Activated T-cell treated with anti-CD3 and anti-CD28 coated beads, Interleukin-2, amount 50 U/mL, for 4 hours (primary cell): ENCODE measurements at regions not wholly inside any gene's neighbourhood (a gene's known extent, or its start where the extent isn't known, plus 50 kb on each side); places are given as distances from the start of the nearest gene placed in this dataset.

ENCODE experiments used
- ATAC-seq, 2 donors: fragments of 200-7000 bp; cut with Tn5 transposase; one replicate each; pipeline ENCODE4 v1.10.0; 2021
- DNase-seq: peaks from one replicate; pipeline ENCODE4 v3.0.0-alpha.2; 2020
- H3K27me3 Mint-ChIP-seq: one replicate; pipeline ENCODE4 v1.8.0; 2021; ENCODE audit warnings: low read depth, mixed read lengths
- H3K36me3 Mint-ChIP-seq: one replicate; pipeline ENCODE4 v1.8.0; 2022; ENCODE audit warnings: mixed read lengths; ENCODE audit not compliant: insufficient read depth
- H3K4me1 Mint-ChIP-seq: one replicate; pipeline ENCODE4 v1.8.0; 2021; ENCODE audit warnings: low read depth, mixed read lengths
- H3K4me3 Mint-ChIP-seq: one replicate; pipeline ENCODE4 v1.8.0; 2021; ENCODE audit warnings: mild to moderate bottlenecking, moderate library complexity, mixed read lengths
- H3K9me3 Mint-ChIP-seq: one replicate; pipeline ENCODE4 v1.8.0; 2021; ENCODE audit warnings: mixed read lengths

GRCh38 chr20:11204926-11205768, 531.3 kb upstream of the JAG1 start:
- Mint-ChIP-seq H3K4me3 (no peak overlapping the region), H3K36me3 (no peaks in the 10 kb centered on the region), H3K27me3 (peaks cover 2% of the 10 kb centered on the region), H3K9me3 (no peaks in the 10 kb centered on the region), H3K4me1 (peaks cover 5% of the 10 kb centered on the region)
- DNase-seq (no peak), ATAC-seq (no peak)

- Mint-ChIP-seq H3K9me3 (no peaks in the 10 kb centered on the region), H3K36me3 (no peaks in the 10 kb centered on the region), H3K4me3 (no peak overlapping the region), H3K27me3 (peaks cover 2% of the 10 kb centered on the region), H3K4me1 (peaks cover 5% of the 10 kb centered on the region)
- ATAC-seq: no peak
- DNase-seq: no peak
Observed at GRCh38 chr20:11205769-11206362, 532.1 kb upstream of the JAG1 start.

- H3K27me3 Mint-ChIP-seq: peaks cover 2% of the 10 kb centered on the region
- peaks cover 5% of the 10 kb centered on the region for H3K4me1 Mint-ChIP-seq
- H3K36me3 Mint-ChIP-seq: no peaks in the 10 kb centered on the region
- DNase-seq (no peak), ATAC-seq (no peak)
- H3K9me3 Mint-ChIP-seq: no peaks in the 10 kb centered on the region
- H3K4me3 Mint-ChIP-seq: no peak overlapping the region
Observed at GRCh38 chr20:11207749-11208502, 534.1 kb upstream of the JAG1 start.

GRCh38 chr20:11210611-11211010, 536.8 kb upstream of the JAG1 start:
- H3K4me3 Mint-ChIP-seq: no peak overlapping the region
- no peaks in the 10 kb centered on the region for H3K36me3 Mint-ChIP-seq
- no peaks in the 10 kb centered on the region for H3K9me3 Mint-ChIP-seq
- no peak for ATAC-seq
- DNase-seq: no peak
- no peaks in the 10 kb centered on the region for H3K27me3 Mint-ChIP-seq
- H3K4me1 Mint-ChIP-seq: no peaks in the 10 kb centered on the region

- Mint-ChIP-seq H3K27me3 (no peaks in the 10 kb centered on the region), H3K4me1 (no peaks in the 10 kb centered on the region), H3K9me3 (no peaks in the 10 kb centered on the region), H3K36me3 (no peaks in the 10 kb centered on the region), H3K4me3 (no peak overlapping the region)
- ATAC-seq (no peak), DNase-seq (no peak)
Observed at GRCh38 chr20:11212272-11212671, 538.5 kb upstream of the JAG1 start.

- DNase-seq (no peak), ATAC-seq (no peak)
- H3K36me3 Mint-ChIP-seq: no peaks in the 10 kb centered on the region
- no peaks in the 10 kb centered on the region for H3K27me3 Mint-ChIP-seq
- H3K4me1 Mint-ChIP-seq: no peaks in the 10 kb centered on the region
- no peak overlapping the region for H3K4me3 Mint-ChIP-seq
- H3K9me3 Mint-ChIP-seq: no peaks in the 10 kb centered on the region
Observed at GRCh38 chr20:11212902-11213301, 539.1 kb upstream of the JAG1 start.

GRCh38 chr20:11214256-11214840, 540.5 kb upstream of the JAG1 start:
- no peaks in the 10 kb centered on the region for H3K36me3 Mint-ChIP-seq
- DNase-seq (no peak), ATAC-seq (no peak)
- H3K4me1 Mint-ChIP-seq: no peaks in the 10 kb centered on the region
- H3K9me3 Mint-ChIP-seq: no peaks in the 10 kb centered on the region
- no peak overlapping the region for H3K4me3 Mint-ChIP-seq
- no peaks in the 10 kb centered on the region for H3K27me3 Mint-ChIP-seq

- H3K4me1 Mint-ChIP-seq: no peaks in the 10 kb centered on the region
- no peak overlapping the region for H3K4me3 Mint-ChIP-seq
- H3K36me3 Mint-ChIP-seq: no peaks in the 10 kb centered on the region
- no peaks in the 10 kb centered on the region for H3K27me3 Mint-ChIP-seq
- H3K9me3 Mint-ChIP-seq: no peaks in the 10 kb centered on the region
- DNase-seq (no peak), ATAC-seq (no peak)
Observed at GRCh38 chr20:11216451-11217314, 542.9 kb upstream of the JAG1 start.

- H3K9me3 Mint-ChIP-seq: peaks cover 3% of the 10 kb centered on the region
- no peak overlapping the region for H3K4me3 Mint-ChIP-seq
- H3K27me3 Mint-ChIP-seq: no peaks in the 10 kb centered on the region
- no peaks in the 10 kb centered on the region for H3K4me1 Mint-ChIP-seq
- ATAC-seq (no peak), DNase-seq (no peak)
- H3K36me3 Mint-ChIP-seq: no peaks in the 10 kb centered on the region
Observed at GRCh38 chr20:11217326-11218172, 543.8 kb upstream of the JAG1 start.

- Mint-ChIP-seq H3K4me3 (no peak overlapping the region), H3K9me3 (peaks cover 3% of the 10 kb centered on the region), H3K36me3 (no peaks in the 10 kb centered on the region), H3K4me1 (no peaks in the 10 kb centered on the region), H3K27me3 (no peaks in the 10 kb centered on the region)
- DNase-seq (no peak), ATAC-seq (no peak)
Observed at GRCh38 chr20:11218173-11218680, 544.4 kb upstream of the JAG1 start.

GRCh38 chr20:11219192-11219591, 545.4 kb upstream of the JAG1 start:
- ATAC-seq (no peak), DNase-seq (no peak)
- Mint-ChIP-seq H3K4me3 (no peak overlapping the region), H3K4me1 (no peaks in the 10 kb centered on the region), H3K9me3 (peaks cover 3% of the 10 kb centered on the region), H3K36me3 (no peaks in the 10 kb centered on the region), H3K27me3 (no peaks in the 10 kb centered on the region)

- Mint-ChIP-seq H3K4me1 (no peaks in the 10 kb centered on the region), H3K36me3 (no peaks in the 10 kb centered on the region), H3K9me3 (peaks cover 3% of the 10 kb centered on the region), H3K4me3 (no peak overlapping the region), H3K27me3 (no peaks in the 10 kb centered on the region)
- ATAC-seq: no peak
- DNase-seq: no peak
Observed at GRCh38 chr20:11221046-11221445, 547.2 kb upstream of the JAG1 start.

GRCh38 chr20:11222243-11222642, 548.4 kb upstream of the JAG1 start:
- Mint-ChIP-seq H3K4me3 (no peak overlapping the region), H3K4me1 (no peaks in the 10 kb centered on the region), H3K27me3 (no peaks in the 10 kb centered on the region), H3K36me3 (no peaks in the 10 kb centered on the region), H3K9me3 (peaks cover 3% of the 10 kb centered on the region)
- ATAC-seq (no peak), DNase-seq (no peak)
